ENCODE measurements at regions not wholly inside any gene's neighbourhood (a gene's known extent, or its start where the extent isn't known, plus 50 kb on each side); places are given as distances from the start of the nearest gene placed in this dataset.
"Not testable (repeated sequence)": the region's sequence is repeated elsewhere in the genome, so short reads cannot be mapped to it uniquely, and the experiment has no call there.

DNA sequence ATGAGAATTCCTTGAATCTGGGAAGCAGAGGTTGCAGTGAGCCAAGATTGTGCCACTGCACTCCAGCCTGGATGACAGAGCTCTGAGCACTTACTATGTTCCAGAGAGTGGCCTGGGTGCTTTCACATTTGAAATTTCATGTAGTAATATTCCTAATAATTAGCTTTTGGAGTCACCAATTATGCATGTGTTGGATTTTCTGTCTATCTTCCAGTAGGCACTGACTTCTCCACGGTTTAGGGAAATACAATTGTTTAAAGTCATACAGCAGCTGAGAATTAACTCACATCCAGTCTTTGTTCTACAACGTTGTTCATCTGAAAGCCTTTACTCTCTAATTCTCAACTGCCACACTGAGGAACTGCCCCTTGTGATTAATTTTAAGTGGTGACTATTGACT lies 150.2 kb downstream of the CSNK2A3 start:
- POLR2A ChIA-PET, result no interaction called here
- Mint-ChIP-seq H3K4me1 (no peaks in the 10 kb centered on the region), H3K27me3 (peaks cover 6% of the 10 kb centered on the region), H3K4me3 (no peak overlapping the region), H3K36me3 (ENCODE audit: low read depth) (no peaks in the 10 kb centered on the region), H3K27ac (no peak overlapping the region), H3K9me3 (no peaks in the 10 kb centered on the region)
- DNase-seq, result no peak
- CTCF ChIA-PET, result interaction anchor here (2.3 kb wide), 1 partner anchor 175 kb away, joined by 5 read pairs; no protein-coding TSS in a partner anchor

DNA sequence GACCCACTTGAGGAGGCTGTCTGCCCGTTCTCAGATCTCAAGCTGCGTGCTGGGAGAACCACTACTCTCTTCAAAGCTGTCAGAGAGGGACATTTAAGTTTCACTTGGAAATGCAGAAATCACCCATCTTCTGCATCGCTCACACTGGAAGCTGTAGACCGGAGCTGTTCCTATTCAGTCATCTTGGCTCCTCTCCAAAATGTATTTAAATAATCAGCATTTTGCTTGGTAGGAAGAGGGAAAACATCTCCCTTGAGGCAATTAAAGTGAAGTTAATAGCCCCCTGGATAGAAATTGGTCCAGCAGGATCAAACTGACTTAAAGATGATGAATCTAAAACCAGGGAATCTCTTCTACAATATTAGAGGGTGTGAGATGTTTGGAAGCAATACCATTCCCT lies 151.7 kb downstream of the CSNK2A3 start:
- H3K36me3 Mint-ChIP-seq (ENCODE audit: low read depth); DNase-seq; H3K4me3 Mint-ChIP-seq; H3K27me3 Mint-ChIP-seq; POLR2A ChIA-PET; H3K27ac Mint-ChIP-seq; H3K4me1 Mint-ChIP-seq; H3K9me3 Mint-ChIP-seq: not testable (repeated sequence)
- CTCF ChIA-PET, result interaction anchor here (2.3 kb wide), 1 partner anchor 174 kb away, joined by 5 read pairs; no protein-coding TSS in a partner anchor

- DNase-seq, result no peak
- ChIA-PET CTCF (no interaction called here), POLR2A (no interaction called here)
- Mint-ChIP-seq H3K36me3 (ENCODE audit: low read depth) (no peaks in the 10 kb centered on the region), H3K4me1 (no peaks in the 10 kb centered on the region), H3K4me3 (no peak overlapping the region), H3K27me3 (peaks cover 15% of the 10 kb centered on the region), H3K9me3 (peaks cover 14% of the 10 kb centered on the region), H3K27ac (no peak overlapping the region)
Observed at GRCh38 chr11:11192541-11192940, 160.5 kb downstream of the CSNK2A3 start.

GRCh38 chr11:11189506-11189905 lies 163.5 kb downstream of the CSNK2A3 start:
- Mint-ChIP-seq H3K9me3 (peaks cover 14% of the 10 kb centered on the region), H3K4me1 (no peaks in the 10 kb centered on the region), H3K4me3 (no peak overlapping the region), H3K36me3 (ENCODE audit: low read depth) (no peaks in the 10 kb centered on the region), H3K27me3 (peaks cover 15% of the 10 kb centered on the region), H3K27ac (no peak overlapping the region)
- ChIA-PET POLR2A (no interaction called here), CTCF (no interaction called here)
- DNase-seq, result no peak

- CTCF ChIA-PET, result no interaction called here
- H3K4me3 Mint-ChIP-seq, result no peak overlapping the region
- H3K36me3 Mint-ChIP-seq (ENCODE audit: low read depth), result no peaks in the 10 kb centered on the region
Observed at GRCh38 chr11:11186249-11186648, 166.8 kb downstream of the CSNK2A3 start.

GRCh38 chr11:11182261-11182660 lies 170.8 kb downstream of the CSNK2A3 start:
- Mint-ChIP-seq H3K36me3 (ENCODE audit: low read depth) (no peaks in the 10 kb centered on the region), H3K4me1 (no peaks in the 10 kb centered on the region), H3K27ac (no peak overlapping the region), H3K9me3 (no peaks in the 10 kb centered on the region), H3K4me3 (no peak overlapping the region), H3K27me3 (no peaks in the 10 kb centered on the region)
- ChIA-PET POLR2A (no interaction called here), CTCF (no interaction called here)
- no peak for DNase-seq

More at GRCh38 chr11:11186249-11186648, 166.8 kb downstream of the CSNK2A3 start:
- H3K27ac Mint-ChIP-seq, result no peak overlapping the region
- H3K9me3 Mint-ChIP-seq, result peaks cover 8% of the 10 kb centered on the region
- no peak for DNase-seq
- POLR2A ChIA-PET, result no interaction called here
- H3K4me1 Mint-ChIP-seq, result no peaks in the 10 kb centered on the region
- H3K27me3 Mint-ChIP-seq, result peaks cover 6% of the 10 kb centered on the region

DNA sequence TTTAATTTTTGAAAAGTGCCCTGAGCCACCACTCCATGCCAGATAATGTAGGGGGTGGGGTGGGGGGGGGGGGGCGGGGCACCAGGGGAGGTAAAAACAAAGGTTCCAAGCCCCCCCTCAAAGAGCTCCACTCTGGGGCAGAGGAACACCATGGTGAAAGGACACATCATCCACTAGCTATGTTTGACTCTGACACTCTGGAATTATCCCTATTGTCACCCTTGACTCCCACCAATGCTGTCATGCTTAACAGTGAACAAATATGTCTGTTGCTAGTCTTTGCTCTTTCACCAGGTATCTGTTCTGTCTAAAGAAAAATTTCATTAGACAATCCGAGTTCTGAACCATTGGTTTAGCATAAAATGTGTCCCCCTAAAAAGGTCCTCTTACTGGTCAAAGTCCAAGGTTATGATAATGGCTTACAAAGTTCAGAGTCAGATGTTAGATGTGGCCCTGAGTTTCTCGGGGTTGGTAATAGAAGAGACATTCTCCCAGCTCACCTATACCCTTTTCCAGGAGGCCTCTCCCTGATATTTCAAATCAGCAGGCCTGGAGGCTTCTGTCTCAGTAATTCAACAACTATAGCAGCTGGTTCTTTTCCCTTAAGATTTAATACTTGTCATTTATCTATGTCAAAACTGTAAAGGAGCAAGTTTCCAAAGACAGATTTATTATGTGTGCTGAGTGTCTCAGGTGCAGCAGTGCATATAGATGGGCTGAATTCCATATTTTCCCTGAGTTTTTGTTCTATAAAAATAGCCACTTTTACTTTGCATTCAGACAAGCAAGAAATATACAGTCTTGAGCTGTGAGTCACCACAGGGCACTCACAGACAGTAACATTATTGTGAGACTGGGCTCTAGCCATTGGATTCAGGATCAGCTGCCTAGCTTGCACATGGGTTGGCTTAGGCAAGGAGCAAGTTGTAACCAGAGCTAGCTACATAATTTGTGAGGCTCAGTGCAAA lies 174.1 kb downstream of the CSNK2A3 start:
- ChIA-PET POLR2A (no interaction called here), CTCF (no interaction called here)
- Mint-ChIP-seq H3K4me3 (no peak overlapping the region), H3K27me3 (no peaks in the 10 kb centered on the region), H3K36me3 (ENCODE audit: low read depth) (no peaks in the 10 kb centered on the region), H3K27ac (no peak overlapping the region), H3K4me1 (no peaks in the 10 kb centered on the region), H3K9me3 (no peaks in the 10 kb centered on the region)
- DNase-seq, result no peak

GRCh38 chr11:11177156-11177808 lies 175.8 kb downstream of the CSNK2A3 start:
- Mint-ChIP-seq H3K36me3 (ENCODE audit: low read depth) (no peaks in the 10 kb centered on the region), H3K4me1 (peaks cover 2% of the 10 kb centered on the region), H3K9me3 (no peaks in the 10 kb centered on the region), H3K27ac (no peak overlapping the region), H3K27me3 (peaks cover 4% of the 10 kb centered on the region), H3K4me3 (no peak overlapping the region)
- ChIA-PET CTCF (no interaction called here), POLR2A (no interaction called here)
- no peak for DNase-seq

DNA sequence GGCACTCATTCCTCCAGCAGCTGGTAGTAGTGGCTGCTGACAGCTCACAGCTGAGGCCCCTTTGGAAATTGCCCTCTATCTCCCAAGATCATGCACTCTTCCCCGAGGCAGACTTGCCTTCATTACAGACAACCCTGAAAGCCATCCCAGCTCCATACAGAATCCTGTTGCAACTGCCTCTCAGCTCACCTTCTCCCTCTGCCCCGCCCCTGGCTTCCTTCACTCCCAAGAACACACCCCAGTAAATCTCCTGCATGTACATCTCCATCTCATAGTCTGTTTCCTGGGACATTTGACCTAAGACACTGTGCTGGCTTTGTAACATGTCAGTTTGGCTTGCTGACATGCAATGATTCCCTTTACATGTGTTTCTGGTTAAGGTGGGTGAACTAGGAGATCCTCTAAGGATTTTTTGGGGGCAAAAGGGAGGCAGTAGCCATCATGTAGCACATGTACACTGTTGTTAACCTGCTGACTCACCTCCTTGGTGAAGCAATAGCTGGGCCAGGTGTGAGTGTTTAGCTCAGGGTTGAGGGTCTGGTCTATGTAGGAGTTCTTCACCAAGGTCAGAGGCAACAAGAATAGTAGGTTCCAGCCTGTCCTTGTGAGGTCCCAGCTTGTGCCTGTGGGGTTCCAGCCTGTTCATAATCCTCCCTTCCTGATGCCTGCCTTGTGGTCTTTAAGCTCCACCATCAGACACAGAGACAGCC lies 179.6 kb downstream of the CSNK2A3 start:
- H3K27me3 Mint-ChIP-seq, result peaks cover 4% of the 10 kb centered on the region
- H3K4me3 Mint-ChIP-seq, result no peak overlapping the region
- H3K4me1 Mint-ChIP-seq, result peaks cover 14% of the 10 kb centered on the region
- no peaks in the 10 kb centered on the region for H3K36me3 Mint-ChIP-seq (ENCODE audit: low read depth)
- DNase-seq, result no peak
- POLR2A ChIA-PET, result no interaction called here
- H3K27ac Mint-ChIP-seq, result no peak overlapping the region
- CTCF ChIA-PET, result interaction anchor here (1.4 kb wide), 1 partner anchor 145 kb away, joined by 4 read pairs; no protein-coding TSS in a partner anchor
- H3K9me3 Mint-ChIP-seq, result no peaks in the 10 kb centered on the region

- CTCF ChIA-PET, result no interaction called here
- no peak overlapping the region for H3K4me3 Mint-ChIP-seq
Observed at GRCh38 chr11:11171854-11172253, 181.2 kb downstream of the CSNK2A3 start.

DNA sequence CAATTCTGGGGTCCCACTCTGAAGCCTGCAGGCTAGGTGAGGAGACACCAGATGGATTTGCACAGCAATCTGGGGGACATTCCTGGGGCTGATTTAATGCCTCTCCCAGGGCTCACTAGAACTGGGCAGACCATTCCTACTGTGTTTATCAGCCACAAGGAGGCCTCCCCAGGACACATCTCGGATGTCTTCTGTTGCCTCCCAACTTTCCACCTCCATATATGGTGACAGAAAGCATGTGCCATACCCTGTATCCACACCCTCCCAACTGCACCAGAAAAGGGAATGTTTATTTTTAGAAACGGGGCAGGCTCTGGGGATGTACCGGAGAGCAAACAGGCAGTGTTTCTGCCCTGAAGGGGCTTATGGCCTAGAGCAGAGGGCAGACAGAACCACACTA lies 181.8 kb downstream of the CSNK2A3 start:
- DNase-seq, result no peak
- Mint-ChIP-seq H3K9me3 (no peaks in the 10 kb centered on the region), H3K27ac (no peak overlapping the region), H3K4me3 (no peak overlapping the region), H3K36me3 (ENCODE audit: low read depth) (no peaks in the 10 kb centered on the region), H3K27me3 (peaks cover 4% of the 10 kb centered on the region), H3K4me1 (peaks cover 14% of the 10 kb centered on the region)
- ChIA-PET POLR2A (no interaction called here), CTCF (interaction anchor here (1.2 kb wide), 1 partner anchor 14 kb away, joined by 3 read pairs; no protein-coding TSS in a partner anchor)

More at GRCh38 chr11:11171854-11172253, 181.2 kb downstream of the CSNK2A3 start:
- peak; percentile 53 for DNase-seq
- Mint-ChIP-seq H3K27me3 (peaks cover 4% of the 10 kb centered on the region), H3K4me1 (peaks cover 14% of the 10 kb centered on the region), H3K36me3 (ENCODE audit: low read depth) (no peaks in the 10 kb centered on the region), H3K27ac (no peak overlapping the region), H3K9me3 (no peaks in the 10 kb centered on the region)
- POLR2A ChIA-PET, result interaction anchor here (0.6 kb wide), 1 partner anchor 62 kb away, joined by 3 read pairs; no protein-coding TSS in a partner anchor

DNA sequence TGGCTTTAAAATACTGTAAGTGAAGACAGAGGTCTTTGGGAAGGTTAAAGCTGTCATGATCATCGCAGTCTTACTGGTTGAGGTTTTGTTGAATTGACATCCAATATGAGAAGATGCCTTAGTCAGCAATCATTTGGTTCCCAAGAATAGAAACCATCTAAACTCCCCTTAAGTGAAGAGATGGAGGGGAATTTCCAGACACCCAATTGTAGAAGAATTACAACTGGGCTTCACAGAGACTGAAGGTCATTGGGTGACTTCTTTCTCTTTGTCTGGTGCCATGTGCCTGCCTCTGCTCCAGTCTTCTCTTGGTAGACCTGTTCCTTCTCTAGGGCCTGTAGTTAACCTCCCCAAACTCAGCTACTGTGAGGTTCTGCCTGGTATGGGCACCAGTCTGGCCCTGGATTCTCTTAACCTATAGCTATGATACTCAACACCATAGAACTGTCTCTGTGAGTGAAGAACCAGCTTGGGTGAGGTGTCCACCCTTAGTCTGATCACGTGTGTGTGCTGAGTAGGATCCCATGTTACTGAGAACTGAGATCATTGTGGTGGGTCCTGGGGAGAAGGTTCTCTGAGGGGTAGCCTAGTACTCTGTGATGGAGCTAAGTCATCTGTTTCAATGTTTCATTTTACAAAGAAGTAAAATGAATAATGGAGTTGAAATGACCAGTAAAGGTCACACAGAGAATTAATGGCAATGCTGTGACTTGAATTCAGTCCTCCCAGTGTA lies 182.5 kb downstream of the CSNK2A3 start:
- no peak for DNase-seq
- Mint-ChIP-seq H3K27me3 (peaks cover 4% of the 10 kb centered on the region), H3K9me3 (no peaks in the 10 kb centered on the region), H3K4me3 (no peak overlapping the region), H3K36me3 (ENCODE audit: low read depth) (no peaks in the 10 kb centered on the region), H3K27ac (no peak overlapping the region), H3K4me1 (peaks cover 14% of the 10 kb centered on the region)
- ChIA-PET POLR2A (no interaction called here), CTCF (interaction anchor here (1.2 kb wide), 1 partner anchor 13 kb away, joined by 3 read pairs; no protein-coding TSS in a partner anchor)

Data from activated CD4-positive, alpha-beta memory T cell treated with anti-CD3 and anti-CD28 coated beads, Interleukin-2, amount 10 ng/mL, durations not matched to agents 7 days and 5 days (primary cell).